LNCAP (cell line): ENCODE measurements at regions not wholly inside any gene's neighbourhood (a gene's known extent, or its start where the extent isn't known, plus 50 kb on each side); places are given as distances from the start of the nearest gene placed in this dataset.

ENCODE experiments used
- TF ChIP-seq, protein P1 (sequence below): fragments of 450-650 bp; IDR thresholded peaks from 2 replicates; pipeline ENCODE4 v1.5.1; 2017; ENCODE audit warnings: mild to moderate bottlenecking

DNA sequence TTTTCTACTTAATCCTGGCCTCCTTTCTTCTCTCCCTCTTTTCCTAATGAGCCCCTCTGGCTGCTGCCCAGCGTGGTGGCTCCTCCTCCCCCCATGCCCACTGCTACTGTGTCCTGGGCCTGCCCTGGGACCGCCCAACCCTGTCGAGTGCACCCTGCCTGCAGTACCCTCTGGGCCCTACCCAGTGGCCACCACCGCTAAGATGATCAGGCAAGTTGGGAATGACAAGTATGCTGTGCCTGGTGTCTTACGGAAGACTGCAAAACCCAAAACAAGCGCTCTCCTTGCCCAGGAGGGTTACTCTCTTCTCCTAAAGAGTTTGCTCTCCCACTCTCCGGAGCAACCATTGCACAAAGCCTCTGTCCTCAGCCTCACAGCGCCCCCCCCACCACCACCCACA, 273.7 kb downstream of the SYK start:
- TF ChIP-seq, protein P1, sequence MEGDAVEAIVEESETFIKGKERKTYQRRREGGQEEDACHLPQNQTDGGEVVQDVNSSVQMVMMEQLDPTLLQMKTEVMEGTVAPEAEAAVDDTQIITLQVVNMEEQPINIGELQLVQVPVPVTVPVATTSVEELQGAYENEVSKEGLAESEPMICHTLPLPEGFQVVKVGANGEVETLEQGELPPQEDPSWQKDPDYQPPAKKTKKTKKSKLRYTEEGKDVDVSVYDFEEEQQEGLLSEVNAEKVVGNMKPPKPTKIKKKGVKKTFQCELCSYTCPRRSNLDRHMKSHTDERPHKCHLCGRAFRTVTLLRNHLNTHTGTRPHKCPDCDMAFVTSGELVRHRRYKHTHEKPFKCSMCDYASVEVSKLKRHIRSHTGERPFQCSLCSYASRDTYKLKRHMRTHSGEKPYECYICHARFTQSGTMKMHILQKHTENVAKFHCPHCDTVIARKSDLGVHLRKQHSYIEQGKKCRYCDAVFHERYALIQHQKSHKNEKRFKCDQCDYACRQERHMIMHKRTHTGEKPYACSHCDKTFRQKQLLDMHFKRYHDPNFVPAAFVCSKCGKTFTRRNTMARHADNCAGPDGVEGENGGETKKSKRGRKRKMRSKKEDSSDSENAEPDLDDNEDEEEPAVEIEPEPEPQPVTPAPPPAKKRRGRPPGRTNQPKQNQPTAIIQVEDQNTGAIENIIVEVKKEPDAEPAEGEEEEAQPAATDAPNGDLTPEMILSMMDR: no peak

DNA sequence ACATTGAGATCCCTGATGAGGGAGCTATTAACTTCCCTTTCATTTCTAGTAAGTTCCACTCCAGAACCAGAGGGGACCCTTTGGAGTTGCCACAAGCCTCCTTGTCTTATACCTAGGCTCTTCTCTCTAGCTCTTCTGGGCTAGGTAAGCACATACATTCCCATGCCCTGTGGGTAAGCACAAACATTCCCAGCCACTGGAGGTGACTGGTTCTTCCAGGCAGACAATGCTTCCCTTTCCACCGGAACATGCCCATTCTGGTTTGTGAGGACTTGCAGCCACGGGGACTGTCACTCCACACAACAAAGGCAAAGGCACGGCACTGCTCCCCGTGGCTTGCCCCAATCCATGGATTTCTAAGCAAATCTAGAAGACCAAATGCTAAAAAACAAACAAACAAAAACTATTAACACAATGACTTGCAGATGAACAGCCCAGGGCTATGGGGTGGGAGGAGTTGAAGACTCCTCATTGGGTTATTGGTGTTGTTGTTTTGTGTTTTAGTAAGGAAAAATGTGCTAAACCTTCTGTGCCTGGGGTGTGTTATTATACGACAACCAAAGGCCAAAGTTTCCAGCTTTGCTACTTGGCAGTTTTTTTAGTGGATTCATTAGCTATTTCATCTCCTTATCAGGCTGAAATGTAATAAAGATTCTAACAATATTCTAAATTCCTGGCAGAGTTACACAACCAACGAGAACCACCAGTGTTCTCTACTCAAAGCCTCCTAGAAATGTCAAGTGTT, 276.2 kb downstream of the SYK start:
- TF ChIP-seq, protein P1: no peak

DNA sequence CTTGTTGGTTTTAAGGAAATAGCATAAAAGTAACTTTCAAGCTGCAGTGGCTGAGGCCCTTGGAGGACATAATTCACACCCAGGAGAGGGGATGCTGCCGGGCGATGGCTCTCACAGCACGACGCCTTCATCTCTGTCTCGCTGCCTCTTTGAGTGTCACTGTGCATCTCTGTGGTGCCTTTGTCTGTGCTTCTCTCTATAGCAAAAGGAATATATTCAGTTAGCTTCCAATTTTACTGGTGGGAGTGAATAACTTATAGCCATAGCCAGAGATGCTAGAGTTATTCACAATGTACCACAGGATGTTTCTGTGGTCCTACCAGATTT, 276.7 kb downstream of the SYK start:
- TF ChIP-seq, protein P1: no peak

DNA sequence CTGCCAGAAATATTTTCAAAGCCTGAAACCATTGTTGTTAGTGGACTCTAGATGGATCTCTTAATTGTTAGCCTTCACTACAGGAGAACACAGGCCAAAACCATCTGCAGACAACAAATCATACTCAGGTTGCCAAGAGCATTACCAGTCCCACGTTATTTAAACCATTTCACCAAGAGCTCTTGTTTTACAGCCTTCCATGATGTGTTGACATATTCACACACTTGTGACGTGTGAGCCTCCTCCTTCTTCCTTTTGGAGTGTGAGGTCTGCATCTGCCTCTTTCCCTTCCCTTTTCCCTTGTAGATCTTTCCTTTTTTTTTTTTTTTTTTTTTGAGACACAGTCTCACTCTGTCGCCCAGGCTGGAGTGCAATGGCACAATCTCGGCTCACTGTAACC, 279.0 kb downstream of the AUH start:
- TF ChIP-seq, protein P1: no peak

DNA sequence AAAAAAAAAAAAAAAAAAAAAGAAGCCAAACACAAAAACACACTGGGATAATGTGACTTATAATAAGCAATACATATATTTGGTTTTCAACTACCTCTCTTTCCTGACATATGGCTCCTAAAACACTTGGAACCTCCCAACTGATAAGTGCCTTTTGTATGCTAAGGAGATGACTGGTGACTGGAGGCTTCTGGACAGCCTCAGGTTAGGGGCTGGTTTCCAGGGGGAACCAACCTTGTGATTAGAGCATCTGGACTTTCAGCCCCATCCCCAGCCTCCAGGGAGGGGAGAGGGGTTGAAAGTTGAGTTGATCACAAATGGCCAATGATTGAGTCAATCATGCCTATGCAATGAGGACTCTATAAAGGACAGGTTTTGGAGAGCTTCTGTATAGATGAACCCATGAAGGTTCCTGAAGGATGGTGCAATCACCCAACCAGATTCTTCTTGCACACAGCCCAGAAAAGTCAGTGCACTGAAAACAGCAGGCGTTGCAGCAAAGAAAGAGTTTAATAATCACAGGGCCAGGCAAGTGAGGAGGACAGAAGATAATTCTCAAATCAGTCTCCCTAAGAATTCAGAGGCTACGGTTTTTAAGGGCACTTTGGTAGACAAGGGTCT, 276.7 kb downstream of the AUH start:
- TF ChIP-seq, protein P1: no peak

DNA sequence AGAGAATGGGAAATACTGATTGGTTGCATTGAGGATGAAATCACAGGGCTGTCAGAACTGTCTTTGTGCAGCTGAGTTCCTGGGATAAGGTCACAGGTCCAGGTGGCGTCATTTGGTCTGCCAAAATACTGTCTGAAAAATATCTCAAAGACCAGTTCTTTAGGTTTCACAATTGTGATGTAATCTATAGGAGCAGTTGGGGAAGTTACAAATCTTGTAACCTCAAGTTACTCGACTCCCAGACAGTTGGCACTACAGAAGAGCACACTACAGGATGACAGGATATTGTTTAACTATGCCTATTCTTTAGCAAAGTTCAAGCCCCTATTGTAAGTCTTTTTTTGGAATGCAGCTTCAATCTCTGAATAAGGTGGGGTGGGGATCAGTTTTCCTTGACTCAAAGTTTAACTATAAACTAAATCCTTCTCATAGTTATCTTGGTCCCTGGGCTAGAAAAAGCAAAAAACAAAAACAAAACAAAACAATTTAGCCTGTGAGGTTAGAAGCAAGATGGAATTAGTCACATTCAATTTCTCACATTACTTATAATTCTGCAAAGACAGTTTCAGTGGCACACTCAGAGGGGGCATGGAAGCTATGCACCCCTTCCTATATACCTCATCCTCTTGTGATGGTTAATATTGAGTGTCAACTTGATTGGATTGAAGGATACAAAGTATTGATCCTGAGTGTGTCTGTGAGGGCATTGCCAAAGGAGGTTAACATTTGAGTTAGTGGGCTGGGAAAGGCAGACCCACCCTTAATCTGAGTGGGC, 276.0 kb downstream of the AUH start:
- TF ChIP-seq, protein P1: no peak

DNA sequence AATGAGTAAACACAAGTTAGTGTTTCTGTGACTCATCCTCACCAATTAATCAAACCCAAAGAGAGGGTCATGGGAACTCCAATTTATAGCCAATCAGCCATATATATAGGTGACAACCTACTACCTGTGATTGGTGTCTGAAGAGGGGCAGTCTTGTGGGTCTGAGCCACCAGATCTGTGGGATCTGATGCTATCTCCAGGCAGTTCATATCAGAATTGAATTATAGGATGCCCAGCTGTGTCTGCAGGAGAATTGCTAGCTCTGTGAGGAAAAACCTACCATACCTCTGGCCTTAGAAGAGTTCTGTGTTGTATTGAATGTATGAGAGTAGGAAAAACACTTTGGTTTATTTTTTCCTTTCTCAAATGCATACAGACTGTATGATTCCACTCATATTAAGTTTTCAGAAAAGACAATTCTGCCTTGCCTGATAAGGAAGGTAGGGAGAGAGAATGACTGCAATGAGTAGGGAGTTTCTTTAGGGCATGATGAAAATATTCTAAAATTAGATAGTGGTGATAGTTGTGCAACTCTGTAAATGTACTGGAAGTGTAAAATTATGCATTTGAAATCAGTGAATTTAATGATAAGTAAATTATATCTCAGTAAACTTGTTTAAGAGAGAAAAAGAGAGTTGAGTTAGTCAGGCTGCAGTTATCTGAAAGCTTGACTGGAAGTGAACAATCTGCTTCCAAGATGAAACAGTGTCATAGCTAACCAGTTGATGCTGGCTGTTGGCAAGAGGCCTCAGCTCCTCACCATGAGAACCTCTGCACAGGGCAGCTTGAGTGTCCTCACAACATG, 274.9 kb downstream of the AUH start:
- TF ChIP-seq, protein P1: no peak
